CD4-positive, alpha-beta memory T cell (primary cell): ENCODE measurements at regions not wholly inside any gene's neighbourhood (a gene's known extent, or its start where the extent isn't known, plus 50 kb on each side); places are given as distances from the start of the nearest gene placed in this dataset.

Experiments used
- CTCF ChIA-PET: fragments of 350-600 bp; sonication (Branson Sonifier 250); formaldehyde crosslinking; loops from one replicate; lab custom pipeline; 2021; ENCODE audit warnings: inconsistent platforms; ENCODE audit not compliant: partially characterized antibody; lab: Charles Lee
- POLR2A ChIA-PET: fragments of 350-600 bp; sonication (Branson Sonifier 250); formaldehyde crosslinking; loops from one replicate; lab custom pipeline; 2021; ENCODE audit not compliant: partially characterized antibody; lab: Charles Lee
- DNase-seq, 5 donors: peaks; one replicate each; pipeline versions ENCODE4 v3.0.0 to v3.0.0-alpha.2; 2020 to 2022; ENCODE audit warnings: mixed read lengths in 1 of 5
- H3K27ac ChIP-seq: one replicate; pipeline ENCODE4 v1.7.0; 2013; ENCODE audit warnings: low read depth, low read length
- H3K27me3 ChIP-seq: 2 replicates; pipeline ENCODE4 v1.7.0; 2013; ENCODE audit warnings: mild to moderate bottlenecking, low read length, moderate library complexity; ENCODE audit not compliant: insufficient read depth
- H3K36me3 ChIP-seq: 2 replicates; pipeline ENCODE4 v1.7.0; 2013; ENCODE audit warnings: mild to moderate bottlenecking, low read length, moderate library complexity; ENCODE audit not compliant: insufficient read depth
- H3K4me1 ChIP-seq: 2 replicates; pipeline ENCODE4 v1.7.0; 2013; ENCODE audit warnings: mild to moderate bottlenecking, low read length, moderate library complexity; ENCODE audit not compliant: insufficient read depth
- H3K4me3 ChIP-seq, 2 donors: one replicate each; pipeline ENCODE4 v1.7.0; 2013; ENCODE audit warnings: low read length in 2 of 2, mild to moderate bottlenecking in 1 of 2
- H3K9me3 ChIP-seq, 2 donors: one replicate each; pipeline ENCODE4 v1.7.0; 2013; ENCODE audit warnings: low read length in 2 of 2, control low read depth in 1 of 2; ENCODE audit not compliant: control insufficient read depth in 1 of 2
- H3K27ac Mint-ChIP-seq, 7 donors: one replicate each; pipeline ENCODE4 v1.8.0; 2020 to 2021; ENCODE audit warnings: mixed read lengths in 7 of 7, mild to moderate bottlenecking in 6 of 7, inconsistent platforms in 3 of 7, moderate library complexity in 3 of 7
- H3K27me3 Mint-ChIP-seq, 2 donors: one replicate each; pipeline ENCODE4 v1.8.0; 2020 to 2021; ENCODE audit warnings: mixed read lengths in 2 of 2
- H3K36me3 Mint-ChIP-seq, 2 donors: one replicate each; pipeline ENCODE4 v1.8.0; 2020 to 2021; ENCODE audit warnings: mixed read lengths in 2 of 2, inconsistent platforms in 1 of 2, mild to moderate bottlenecking in 1 of 2
- H3K4me1 Mint-ChIP-seq, 4 donors: one replicate each; pipeline ENCODE4 v1.8.0; 2020 to 2021; ENCODE audit warnings: mixed read lengths in 4 of 4, mild to moderate bottlenecking in 1 of 4
- H3K4me3 Mint-ChIP-seq, 8 donors: one replicate each; pipeline ENCODE4 v1.8.0; 2020 to 2021; ENCODE audit warnings: mixed read lengths in 8 of 8, mild to moderate bottlenecking in 7 of 8, moderate library complexity in 6 of 8, inconsistent platforms in 3 of 8
- H3K9me3 Mint-ChIP-seq, 8 donors: one replicate each; pipeline ENCODE4 v1.8.0; 2020 to 2021; ENCODE audit warnings: mixed read lengths in 8 of 8, mild to moderate bottlenecking in 5 of 8, inconsistent platforms in 3 of 8, moderate library complexity in 1 of 8
- intact Hi-C: fragments of 100-400 bp; cut with micrococcal nuclease; formaldehyde crosslinking; loops from one replicate; pipeline ENCODE4 v1.15.1; 2023

DNA sequence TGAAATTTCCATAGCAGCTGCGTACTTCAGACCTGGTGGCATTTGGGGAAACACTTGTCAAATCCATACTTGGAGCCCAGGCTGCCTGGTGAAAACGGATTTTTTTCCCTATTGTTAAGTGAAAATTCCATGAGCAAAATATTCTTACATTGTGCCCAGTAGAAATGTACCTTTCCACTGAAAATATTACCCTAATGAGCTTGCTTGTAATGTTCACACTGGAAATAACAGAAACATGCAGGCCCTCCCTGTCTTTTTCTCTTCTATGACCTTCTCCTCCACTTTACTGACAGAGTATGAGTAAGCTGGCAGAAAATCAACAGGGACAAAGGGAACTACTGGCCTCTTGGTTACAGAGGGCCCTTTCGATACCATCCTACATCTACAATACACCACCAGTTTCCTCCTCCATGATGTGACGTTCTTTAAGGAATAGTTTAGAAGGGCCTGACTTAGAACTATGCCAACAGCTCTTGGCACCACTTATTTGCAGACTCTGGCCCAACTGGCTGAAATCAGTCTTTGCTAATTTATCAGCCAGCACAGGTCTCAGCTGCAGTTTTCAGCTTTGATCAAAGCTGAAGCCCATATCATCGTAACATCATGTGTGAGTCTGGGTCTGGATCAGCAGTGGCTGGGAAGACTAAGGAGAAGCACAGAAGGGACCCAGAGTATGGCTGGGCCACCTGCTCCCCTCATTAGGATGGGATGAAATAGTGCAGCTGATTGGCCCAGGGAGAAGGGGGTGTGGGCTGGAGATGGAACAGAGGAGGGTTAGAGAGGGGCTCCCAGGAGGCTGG is 272.2 kb upstream of the ID2 start:
- Mint-ChIP-seq H3K27ac (peak overlapping the region in 5 of 7 donors; percentile 38 to 92 (median 77)), H3K4me1 (peaks cover 9 to 28% (median 15%) of the 10 kb centered on the region in 4 donors), H3K9me3 (peaks cover 0 to 1% (median 0%) of the 10 kb centered on the region in 8 donors), H3K4me3 (peak overlapping the region in 4 of 8 donors; percentile 1 to 55 (median 33)), H3K36me3 (no peaks in the 10 kb centered on the region), H3K27me3 (no peaks in the 10 kb centered on the region)
- intact Hi-C loops, result no loop called here
- ChIA-PET POLR2A (no interaction called here), CTCF (no interaction called here)
- peaks cover 6% of the 10 kb centered on the region for H3K4me1 ChIP-seq
- H3K36me3 ChIP-seq, result no peaks in the 10 kb centered on the region
- no peak for DNase-seq
- no peaks in the 10 kb centered on the region for H3K27me3 ChIP-seq
- no peak overlapping the region for H3K4me3 ChIP-seq
- H3K27ac ChIP-seq, result no peak overlapping the region
- H3K9me3 ChIP-seq, result no peaks in the 10 kb centered on the region

DNA sequence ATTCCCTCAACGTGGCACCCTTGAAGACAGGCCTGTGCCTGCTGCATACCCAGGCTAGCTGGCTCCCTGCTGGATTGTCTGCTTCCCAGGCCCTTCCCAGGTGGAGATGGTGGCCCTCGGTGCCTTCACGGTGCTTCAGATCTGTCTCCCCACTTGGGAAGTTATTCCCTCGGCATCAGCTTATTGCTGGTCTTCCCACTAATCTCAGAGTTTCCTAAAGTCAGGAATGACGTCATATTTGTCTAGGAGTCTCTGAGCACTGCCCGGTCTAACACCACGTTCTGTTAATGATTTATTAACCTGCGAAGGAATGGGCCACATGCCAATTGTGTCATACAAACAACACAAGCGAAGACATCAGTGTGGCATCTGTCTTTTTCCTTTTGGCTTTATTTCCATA is 269.8 kb upstream of the ID2 start:
- ChIA-PET CTCF (no interaction called here), POLR2A (no interaction called here)
- Histone ChIP-seq H3K9me3 (no peaks in the 10 kb centered on the region), H3K27me3 (no peaks in the 10 kb centered on the region), H3K36me3 (no peaks in the 10 kb centered on the region), H3K4me3 (no peak overlapping the region), H3K4me1 (peaks cover 6% of the 10 kb centered on the region), H3K27ac (no peak overlapping the region)
- Mint-ChIP-seq H3K9me3 (peaks cover 0 to 1% (median 0%) of the 10 kb centered on the region in 8 donors), H3K4me1 (peaks cover 9 to 31% (median 16%) of the 10 kb centered on the region in 4 donors), H3K36me3 (no peaks in the 10 kb centered on the region), H3K27me3 (no peaks in the 10 kb centered on the region), H3K4me3 (no peak overlapping the region), H3K27ac (no peak overlapping the region)
- intact Hi-C loops, result no loop called here
- no peak for DNase-seq

DNA sequence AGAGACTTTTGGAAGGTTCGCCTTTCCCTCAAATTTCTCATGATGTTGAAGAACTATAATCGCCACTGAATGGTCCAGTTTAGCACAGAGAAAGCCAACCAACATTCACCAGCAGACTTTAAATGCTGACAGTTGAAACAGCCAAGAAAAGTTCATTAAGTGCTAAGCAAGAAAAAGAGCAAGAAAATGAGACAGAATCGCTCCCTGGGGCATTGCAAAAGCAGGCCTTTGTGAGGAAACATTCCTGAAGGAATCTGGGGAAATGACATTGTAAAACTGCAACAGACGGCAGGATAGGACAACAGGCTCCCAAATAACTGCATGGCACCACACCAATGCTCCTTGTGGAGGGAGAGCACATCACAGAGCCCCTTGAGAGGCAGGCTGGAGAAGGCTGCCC is 269.3 kb upstream of the ID2 start:
- no peaks in the 10 kb centered on the region for H3K27me3 ChIP-seq
- H3K36me3 ChIP-seq, result no peaks in the 10 kb centered on the region
- intact Hi-C loops, result no loop called here
- no peaks in the 10 kb centered on the region for H3K27me3 Mint-ChIP-seq
- no peak overlapping the region for H3K4me3 ChIP-seq
- peaks cover 9 to 31% (median 14%) of the 10 kb centered on the region in 4 donors for H3K4me1 Mint-ChIP-seq
- no peak overlapping the region for H3K27ac Mint-ChIP-seq
- H3K4me3 Mint-ChIP-seq, result no peak overlapping the region
- no peaks in the 10 kb centered on the region for H3K9me3 ChIP-seq
- no peak for DNase-seq
- no peaks in the 10 kb centered on the region for H3K36me3 Mint-ChIP-seq
- H3K4me1 ChIP-seq, result peaks cover 6% of the 10 kb centered on the region
- ChIA-PET CTCF (no interaction called here), POLR2A (no interaction called here)
- no peak overlapping the region for H3K27ac ChIP-seq
- peaks cover 0 to under 1% (median 0%) of the 10 kb centered on the region in 8 donors for H3K9me3 Mint-ChIP-seq

DNA sequence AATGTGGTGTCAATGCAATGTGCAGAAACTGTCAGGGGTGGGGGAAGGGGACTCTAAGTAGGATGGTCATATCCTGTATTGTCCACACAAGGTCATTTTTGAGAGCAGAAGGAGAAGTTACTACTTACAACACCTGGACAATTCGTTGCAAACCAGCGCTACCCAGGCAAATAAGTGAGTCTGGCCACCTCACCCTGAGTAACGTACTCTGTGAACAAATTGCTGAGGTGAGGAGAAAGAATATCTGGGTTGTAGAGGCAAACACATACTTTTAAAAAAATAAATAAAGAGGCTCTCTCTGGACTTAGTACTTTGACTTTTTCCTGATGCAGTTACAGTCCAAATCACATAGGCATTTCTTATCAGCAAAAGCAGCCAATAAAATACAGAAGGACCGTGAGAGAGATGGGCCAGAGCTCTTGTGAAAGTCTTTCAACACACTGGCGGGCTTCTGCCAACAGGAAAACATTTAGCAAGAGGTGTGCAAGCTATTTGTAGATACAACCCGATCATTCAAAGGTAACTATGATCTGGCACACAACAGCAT is 268.2 kb upstream of the ID2 start:
- intact Hi-C loops, result no loop called here
- ChIA-PET POLR2A (no interaction called here), CTCF (no interaction called here)
- no peak for DNase-seq
- H3K27me3 ChIP-seq, result no peaks in the 10 kb centered on the region
- H3K4me3 Mint-ChIP-seq, result no peak overlapping the region
- H3K4me3 ChIP-seq, result no peak overlapping the region
- H3K36me3 ChIP-seq, result no peaks in the 10 kb centered on the region
- H3K9me3 Mint-ChIP-seq, result no peaks in the 10 kb centered on the region
- no peaks in the 10 kb centered on the region for H3K27me3 Mint-ChIP-seq
- H3K36me3 Mint-ChIP-seq, result no peaks in the 10 kb centered on the region
- peaks cover 5% of the 10 kb centered on the region for H3K4me1 ChIP-seq
- peaks cover 11 to 27% (median 15%) of the 10 kb centered on the region in 4 donors for H3K4me1 Mint-ChIP-seq
- H3K27ac ChIP-seq, result no peak overlapping the region
- no peaks in the 10 kb centered on the region for H3K9me3 ChIP-seq
- no peak overlapping the region for H3K27ac Mint-ChIP-seq

DNA sequence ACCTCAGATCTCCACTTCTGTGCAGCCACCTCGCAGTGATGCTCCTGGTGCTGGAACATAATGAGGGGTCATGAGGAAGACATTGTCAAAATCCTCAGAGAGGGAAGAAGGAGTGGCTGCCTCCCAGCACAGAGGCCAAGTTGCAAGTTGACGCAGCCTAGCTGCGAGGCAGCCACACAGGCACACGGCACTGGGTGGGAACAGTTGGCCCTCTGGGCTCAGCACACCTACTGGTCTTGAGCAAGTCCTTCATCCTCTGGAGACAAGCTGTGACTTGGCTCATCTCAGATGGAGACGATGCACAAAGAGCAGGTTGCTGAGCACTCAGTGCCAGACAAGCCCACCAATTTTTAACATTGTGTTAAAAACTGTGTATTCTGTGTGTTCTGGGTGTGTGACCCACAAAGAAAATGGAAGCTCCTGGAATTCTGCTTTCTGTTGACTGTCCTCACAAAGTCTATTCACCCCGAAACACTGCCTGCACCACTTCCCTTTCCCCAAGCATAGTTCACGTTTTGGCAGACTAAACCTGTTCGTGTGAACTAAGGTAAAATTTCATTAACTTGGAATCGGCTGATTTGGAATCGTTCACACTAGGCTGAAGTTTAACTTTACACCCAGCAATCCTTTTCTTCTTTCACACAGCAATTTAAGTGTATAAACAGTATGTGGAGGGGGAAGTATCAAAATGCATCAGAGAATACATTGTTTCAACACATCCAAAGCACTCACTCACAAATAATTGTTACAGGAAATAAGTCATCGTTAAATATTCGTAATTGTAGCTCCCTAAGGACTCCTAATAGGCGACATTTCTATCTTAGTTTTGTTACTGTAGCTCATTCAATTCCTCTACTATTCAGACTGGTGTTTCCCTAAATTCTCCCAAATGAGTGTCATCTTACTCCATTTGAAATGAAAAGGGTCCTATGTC is 266.6 kb upstream of the ID2 start:
- Histone ChIP-seq H3K9me3 (no peaks in the 10 kb centered on the region), H3K4me3 (no peak overlapping the region), H3K27ac (no peak overlapping the region), H3K27me3 (no peaks in the 10 kb centered on the region), H3K36me3 (no peaks in the 10 kb centered on the region), H3K4me1 (no peaks in the 10 kb centered on the region)
- H3K4me1 Mint-ChIP-seq, result peaks cover 3 to 12% (median 5%) of the 10 kb centered on the region in 4 donors
- no peak overlapping the region for H3K27ac Mint-ChIP-seq
- ChIA-PET POLR2A (no interaction called here), CTCF (no interaction called here)
- DNase-seq, result no peak
- H3K36me3 Mint-ChIP-seq, result no peaks in the 10 kb centered on the region
- intact Hi-C loops, result no loop called here
- H3K27me3 Mint-ChIP-seq, result peaks cover 0 to 1% of the 10 kb centered on the region in 2 donors
- no peaks in the 10 kb centered on the region for H3K9me3 Mint-ChIP-seq
- no peak overlapping the region for H3K4me3 Mint-ChIP-seq

DNA sequence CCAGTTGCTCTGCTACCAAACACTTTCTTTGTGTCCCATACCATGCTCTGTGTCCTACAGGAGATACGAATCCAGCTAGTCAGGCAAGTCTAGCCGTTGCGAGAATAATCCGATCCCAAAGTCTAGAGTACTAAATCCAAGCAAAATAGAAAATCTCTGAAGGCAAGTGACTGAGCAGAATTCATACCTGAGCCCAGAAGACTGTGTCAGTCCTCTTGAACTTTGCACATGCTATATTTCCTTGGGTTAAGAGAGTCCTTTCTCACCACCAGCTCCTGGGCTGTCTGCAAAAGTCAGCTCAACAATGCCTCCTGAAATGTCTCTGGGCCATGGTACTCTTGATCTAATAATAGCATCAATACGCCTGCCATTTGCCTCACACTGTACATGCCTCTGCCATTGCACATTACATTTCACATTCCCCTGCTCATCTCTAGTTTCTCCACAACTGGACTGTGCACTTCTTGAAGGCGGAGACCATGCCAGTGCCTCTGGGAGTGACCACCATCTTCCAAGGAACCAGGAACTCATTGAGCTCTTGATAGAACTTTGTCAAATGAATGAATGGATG is 265.8 kb upstream of the ID2 start:
- DNase-seq, result no peak
- Histone ChIP-seq H3K4me1 (no peaks in the 10 kb centered on the region), H3K27me3 (no peaks in the 10 kb centered on the region), H3K27ac (no peak overlapping the region), H3K36me3 (no peaks in the 10 kb centered on the region), H3K4me3 (no peak overlapping the region), H3K9me3 (no peaks in the 10 kb centered on the region)
- Mint-ChIP-seq H3K4me3 (no peak overlapping the region), H3K27ac (no peak overlapping the region), H3K9me3 (no peaks in the 10 kb centered on the region), H3K27me3 (peaks cover 0 to 1% of the 10 kb centered on the region in 2 donors), H3K36me3 (peaks cover 0 to 6% of the 10 kb centered on the region in 2 donors), H3K4me1 (peaks cover 2 to 9% (median 5%) of the 10 kb centered on the region in 4 donors)
- ChIA-PET CTCF (interaction anchor here (1.2 kb wide), 1 partner anchor 8 kb away, joined by 4 read pairs; no protein-coding TSS in a partner anchor), POLR2A (no interaction called here)
- intact Hi-C loops, result no loop called here
